ENCODE measurements at regions not wholly inside any gene's neighbourhood (a gene's known extent, or its start where the extent isn't known, plus 50 kb on each side); places are given as distances from the start of the nearest gene placed in this dataset.

DNA sequence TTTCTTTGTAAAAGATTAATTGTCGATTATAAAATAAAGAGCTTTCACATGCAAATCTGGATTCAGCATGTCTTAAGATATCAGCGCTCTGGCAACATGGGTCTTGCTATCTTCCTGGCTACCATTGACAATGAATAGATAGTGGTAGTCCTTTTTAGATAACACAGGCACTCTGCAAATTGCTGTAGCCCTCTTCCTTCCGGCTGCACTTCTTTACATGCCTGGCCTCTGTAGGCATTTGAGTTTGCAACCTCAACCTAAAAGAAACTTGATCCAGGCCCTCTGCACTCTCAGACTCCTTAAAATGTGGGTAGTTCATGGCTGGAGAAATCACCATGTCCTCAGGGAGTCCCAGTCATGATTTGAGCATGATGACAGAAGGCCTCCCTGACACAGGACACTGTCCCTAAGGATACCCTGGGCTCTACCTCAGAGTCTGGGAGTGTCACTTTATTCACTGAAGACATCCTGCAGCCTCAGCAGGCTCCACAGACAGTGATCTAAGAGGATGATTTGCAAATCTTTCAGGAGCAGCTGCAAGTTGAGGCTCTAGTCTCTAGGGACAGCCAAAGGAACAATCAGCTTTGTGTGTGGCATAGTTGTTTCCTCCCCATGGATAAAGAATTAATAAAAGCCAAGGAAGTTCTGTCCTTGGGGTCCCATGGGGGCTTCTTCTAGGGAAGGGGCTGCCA lies 529.4 kb downstream of the RBFOX1 start:
- H3K9me2 ChIP-seq (ENCODE audit: insufficient read depth), result no peaks in the 10 kb centered on the region
- no peaks in the 10 kb centered on the region for H3K79me2 ChIP-seq (ENCODE audit: insufficient read depth, low read length)
- no peaks in the 10 kb centered on the region for H3K4me1 ChIP-seq (ENCODE audit: control insufficient read depth in 1 of 2, insufficient read depth in 2 of 2, low read length in 2 of 2)
- TF ChIP-seq RAD21 (IDR thresholded peaks at IDR 0.05; ENCODE audit: low read depth), result no peak
- TF ChIP-seq, protein P1, sequence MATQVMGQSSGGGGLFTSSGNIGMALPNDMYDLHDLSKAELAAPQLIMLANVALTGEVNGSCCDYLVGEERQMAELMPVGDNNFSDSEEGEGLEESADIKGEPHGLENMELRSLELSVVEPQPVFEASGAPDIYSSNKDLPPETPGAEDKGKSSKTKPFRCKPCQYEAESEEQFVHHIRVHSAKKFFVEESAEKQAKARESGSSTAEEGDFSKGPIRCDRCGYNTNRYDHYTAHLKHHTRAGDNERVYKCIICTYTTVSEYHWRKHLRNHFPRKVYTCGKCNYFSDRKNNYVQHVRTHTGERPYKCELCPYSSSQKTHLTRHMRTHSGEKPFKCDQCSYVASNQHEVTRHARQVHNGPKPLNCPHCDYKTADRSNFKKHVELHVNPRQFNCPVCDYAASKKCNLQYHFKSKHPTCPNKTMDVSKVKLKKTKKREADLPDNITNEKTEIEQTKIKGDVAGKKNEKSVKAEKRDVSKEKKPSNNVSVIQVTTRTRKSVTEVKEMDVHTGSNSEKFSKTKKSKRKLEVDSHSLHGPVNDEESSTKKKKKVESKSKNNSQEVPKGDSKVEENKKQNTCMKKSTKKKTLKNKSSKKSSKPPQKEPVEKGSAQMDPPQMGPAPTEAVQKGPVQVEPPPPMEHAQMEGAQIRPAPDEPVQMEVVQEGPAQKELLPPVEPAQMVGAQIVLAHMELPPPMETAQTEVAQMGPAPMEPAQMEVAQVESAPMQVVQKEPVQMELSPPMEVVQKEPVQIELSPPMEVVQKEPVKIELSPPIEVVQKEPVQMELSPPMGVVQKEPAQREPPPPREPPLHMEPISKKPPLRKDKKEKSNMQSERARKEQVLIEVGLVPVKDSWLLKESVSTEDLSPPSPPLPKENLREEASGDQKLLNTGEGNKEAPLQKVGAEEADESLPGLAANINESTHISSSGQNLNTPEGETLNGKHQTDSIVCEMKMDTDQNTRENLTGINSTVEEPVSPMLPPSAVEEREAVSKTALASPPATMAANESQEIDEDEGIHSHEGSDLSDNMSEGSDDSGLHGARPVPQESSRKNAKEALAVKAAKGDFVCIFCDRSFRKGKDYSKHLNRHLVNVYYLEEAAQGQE (IDR thresholded peaks at IDR 0.05; ENCODE audit: low read depth), result no peak
- TF ChIP-seq POLR2A (IDR thresholded peaks at IDR 0.05; ENCODE audit: borderline replicate concordance, extremely low read depth, insufficient read depth, insufficient read length), result no peak
- TF ChIP-seq TCF7L2 (IDR thresholded peaks at IDR 0.05; ENCODE audit: borderline replicate concordance, extremely low read depth, insufficient read depth, insufficient read length), result no peak
- TF ChIP-seq CEBPB (IDR thresholded peaks at IDR 0.05; ENCODE audit: low read depth), result no peak
- no peak for TF ChIP-seq ZFX (IDR thresholded peaks at IDR 0.05)
- TF ChIP-seq ZNF274 (IDR thresholded peaks at IDR 0.05; ENCODE audit: low read depth, low read length), result no peak
- TF ChIP-seq, protein P2, sequence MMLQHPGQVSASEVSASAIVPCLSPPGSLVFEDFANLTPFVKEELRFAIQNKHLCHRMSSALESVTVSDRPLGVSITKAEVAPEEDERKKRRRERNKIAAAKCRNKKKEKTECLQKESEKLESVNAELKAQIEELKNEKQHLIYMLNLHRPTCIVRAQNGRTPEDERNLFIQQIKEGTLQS (IDR thresholded peaks at IDR 0.05), result no peak
- TF ChIP-seq, protein P3, sequence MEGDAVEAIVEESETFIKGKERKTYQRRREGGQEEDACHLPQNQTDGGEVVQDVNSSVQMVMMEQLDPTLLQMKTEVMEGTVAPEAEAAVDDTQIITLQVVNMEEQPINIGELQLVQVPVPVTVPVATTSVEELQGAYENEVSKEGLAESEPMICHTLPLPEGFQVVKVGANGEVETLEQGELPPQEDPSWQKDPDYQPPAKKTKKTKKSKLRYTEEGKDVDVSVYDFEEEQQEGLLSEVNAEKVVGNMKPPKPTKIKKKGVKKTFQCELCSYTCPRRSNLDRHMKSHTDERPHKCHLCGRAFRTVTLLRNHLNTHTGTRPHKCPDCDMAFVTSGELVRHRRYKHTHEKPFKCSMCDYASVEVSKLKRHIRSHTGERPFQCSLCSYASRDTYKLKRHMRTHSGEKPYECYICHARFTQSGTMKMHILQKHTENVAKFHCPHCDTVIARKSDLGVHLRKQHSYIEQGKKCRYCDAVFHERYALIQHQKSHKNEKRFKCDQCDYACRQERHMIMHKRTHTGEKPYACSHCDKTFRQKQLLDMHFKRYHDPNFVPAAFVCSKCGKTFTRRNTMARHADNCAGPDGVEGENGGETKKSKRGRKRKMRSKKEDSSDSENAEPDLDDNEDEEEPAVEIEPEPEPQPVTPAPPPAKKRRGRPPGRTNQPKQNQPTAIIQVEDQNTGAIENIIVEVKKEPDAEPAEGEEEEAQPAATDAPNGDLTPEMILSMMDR (IDR thresholded peaks at IDR 0.05 in 2 of 3, conservative IDR thresholded peaks at IDR 0.05 in 1 of 3; ENCODE audit: borderline replicate concordance in 1 of 3, insufficient read depth in 1 of 3, low read depth in 2 of 3, low read length in 2 of 3), result no peak
- TF ChIP-seq, protein P4, sequence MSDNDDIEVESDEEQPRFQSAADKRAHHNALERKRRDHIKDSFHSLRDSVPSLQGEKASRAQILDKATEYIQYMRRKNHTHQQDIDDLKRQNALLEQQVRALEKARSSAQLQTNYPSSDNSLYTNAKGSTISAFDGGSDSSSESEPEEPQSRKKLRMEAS (IDR thresholded peaks at IDR 0.05), result no peak
- TF ChIP-seq SIN3A (IDR thresholded peaks at IDR 0.05; ENCODE audit: low read depth), result no peak
- no peak for TF ChIP-seq EGR1 (IDR thresholded peaks at IDR 0.05; ENCODE audit: low read depth)
- TF ChIP-seq SP1 (IDR thresholded peaks at IDR 0.05; ENCODE audit: low read depth), result no peak
- no peak for TF ChIP-seq JUND (IDR thresholded peaks at IDR 0.05)
- TF ChIP-seq CBX3 (IDR thresholded peaks at IDR 0.05; ENCODE audit: low read depth), result no peak
- TF ChIP-seq YY1 (IDR thresholded peaks at IDR 0.05; ENCODE audit: extremely low read depth, insufficient replicate concordance, low read depth, low read length), result no peak
- no peak for TF ChIP-seq EZH2phosphoT487 (IDR thresholded peaks at IDR 0.05; ENCODE audit: borderline replicate concordance)
- TF ChIP-seq, protein P5, sequence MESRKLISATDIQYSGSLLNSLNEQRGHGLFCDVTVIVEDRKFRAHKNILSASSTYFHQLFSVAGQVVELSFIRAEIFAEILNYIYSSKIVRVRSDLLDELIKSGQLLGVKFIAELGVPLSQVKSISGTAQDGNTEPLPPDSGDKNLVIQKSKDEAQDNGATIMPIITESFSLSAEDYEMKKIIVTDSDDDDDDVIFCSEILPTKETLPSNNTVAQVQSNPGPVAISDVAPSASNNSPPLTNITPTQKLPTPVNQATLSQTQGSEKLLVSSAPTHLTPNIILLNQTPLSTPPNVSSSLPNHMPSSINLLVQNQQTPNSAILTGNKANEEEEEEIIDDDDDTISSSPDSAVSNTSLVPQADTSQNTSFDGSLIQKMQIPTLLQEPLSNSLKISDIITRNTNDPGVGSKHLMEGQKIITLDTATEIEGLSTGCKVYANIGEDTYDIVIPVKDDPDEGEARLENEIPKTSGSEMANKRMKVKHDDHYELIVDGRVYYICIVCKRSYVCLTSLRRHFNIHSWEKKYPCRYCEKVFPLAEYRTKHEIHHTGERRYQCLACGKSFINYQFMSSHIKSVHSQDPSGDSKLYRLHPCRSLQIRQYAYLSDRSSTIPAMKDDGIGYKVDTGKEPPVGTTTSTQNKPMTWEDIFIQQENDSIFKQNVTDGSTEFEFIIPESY (IDR thresholded peaks at IDR 0.05; ENCODE audit: extremely low read depth, insufficient replicate concordance, low read length), result no peak
- no peak for TF ChIP-seq FOSL1 (IDR thresholded peaks at IDR 0.05; ENCODE audit: low read depth)
- TF ChIP-seq EZH2 (IDR thresholded peaks at IDR 0.05), result no peak
- CTCF ChIA-PET, result no interaction called here
- DNase-seq (ENCODE audit: low read depth, low spot score) (no peak), ATAC-seq (no peak)
- BruUV-seq (replicated peaks), result no TSS peak
- peaks cover 3% of the 10 kb centered on the region in 2 experiments; a peak in 2 of 4 replicates for H3K9me3 ChIP-seq (ENCODE audit: control insufficient read depth in 1 of 2, insufficient read depth in 1 of 2, low read depth in 1 of 2, low read length in 2 of 2)
- RAD21 ChIA-PET (ENCODE audit: low non-redundant PET in 1 of 2, low total read pairs in 2 of 2, uncharacterized antibody in 2 of 2, unreplicated experiment in 2 of 2), result no interaction called here
- no peaks in the 10 kb centered on the region for H3K27me3 ChIP-seq (ENCODE audit: insufficient read depth, low read length)
- no peak overlapping the region for H2AFZ ChIP-seq (ENCODE audit: low read depth, low read length, poor library complexity, severe bottlenecking)
- no peak overlapping the region for H3K27ac ChIP-seq (ENCODE audit: low read depth, low read length)
- no peak overlapping the region for H3K4me3 ChIP-seq (replicated peaks in 1 of 2; ENCODE audit: low read depth in 1 of 2, low read length in 2 of 2)
- POLR2A ChIA-PET, result no interaction called here
- no peaks in the 10 kb centered on the region for H4K20me1 ChIP-seq (ENCODE audit: insufficient read depth)
- H3K4me2 ChIP-seq (ENCODE audit: low read length), result no peak overlapping the region
- intact Hi-C loops (cut with micrococcal nuclease), result no loop called here
- no peak overlapping the region for H3K9ac ChIP-seq (ENCODE audit: low read length)
- H3K36me3 ChIP-seq (ENCODE audit: control insufficient read depth in 1 of 2, insufficient read depth in 2 of 2, low read length in 2 of 2), result no peaks in the 10 kb centered on the region

All from HCT116 (cell line).